Left ventricle myocardium inferior (tissue), 1 donor: ENCODE measurements at regions not wholly inside any gene's neighbourhood (a gene's known extent, or its start where the extent isn't known, plus 50 kb on each side); places are given as distances from the start of the nearest gene placed in this dataset.

Experiments used
- DNase-seq: peaks from one replicate; pipeline ENCODE4 v3.0.0-alpha.2; 2020
- H3K27ac ChIP-seq: fragments of 200-600 bp; replicated peaks from 2 replicates; pipeline ENCODE4 v1.8.0; 2021
- H3K27me3 ChIP-seq: fragments of 200-600 bp; 2 replicates; pipeline ENCODE4 v1.8.0; 2021; ENCODE audit warnings: low read depth
- H3K36me3 ChIP-seq: fragments of 200-600 bp; 2 replicates; pipeline ENCODE4 v1.8.0; 2021
- H3K4me1 ChIP-seq: fragments of 200-600 bp; 2 replicates; pipeline ENCODE4 v1.8.0; 2021
- H3K4me3 ChIP-seq: fragments of 200-600 bp; 2 replicates; pipeline ENCODE4 v1.8.0; 2021; ENCODE audit warnings: mild to moderate bottlenecking, moderate library complexity
- H3K9me3 ChIP-seq: fragments of 200-600 bp; replicated peaks from 2 replicates; pipeline ENCODE4 v1.8.0; 2021
- intact Hi-C: fragments of 100-400 bp; cut with micrococcal nuclease; formaldehyde crosslinking; loops from one replicate; pipeline ENCODE4 v1.11.0; 2022
- TF ChIP-seq, protein P1 (sequence below): fragments of 200-600 bp; IDR thresholded peaks from 2 replicates; pipeline ENCODE4 v1.8.0; 2021; ENCODE audit warnings: antibody characterized with exemption, mild to moderate bottlenecking, borderline replicate concordance
- donor health status: DM: no; HTN: yes; CAD: no; lungs with severe emphysema.

GRCh38 chr20:12453711-12454110, 536.0 kb downstream of the BTBD3 start:
- TF ChIP-seq, protein P1, sequence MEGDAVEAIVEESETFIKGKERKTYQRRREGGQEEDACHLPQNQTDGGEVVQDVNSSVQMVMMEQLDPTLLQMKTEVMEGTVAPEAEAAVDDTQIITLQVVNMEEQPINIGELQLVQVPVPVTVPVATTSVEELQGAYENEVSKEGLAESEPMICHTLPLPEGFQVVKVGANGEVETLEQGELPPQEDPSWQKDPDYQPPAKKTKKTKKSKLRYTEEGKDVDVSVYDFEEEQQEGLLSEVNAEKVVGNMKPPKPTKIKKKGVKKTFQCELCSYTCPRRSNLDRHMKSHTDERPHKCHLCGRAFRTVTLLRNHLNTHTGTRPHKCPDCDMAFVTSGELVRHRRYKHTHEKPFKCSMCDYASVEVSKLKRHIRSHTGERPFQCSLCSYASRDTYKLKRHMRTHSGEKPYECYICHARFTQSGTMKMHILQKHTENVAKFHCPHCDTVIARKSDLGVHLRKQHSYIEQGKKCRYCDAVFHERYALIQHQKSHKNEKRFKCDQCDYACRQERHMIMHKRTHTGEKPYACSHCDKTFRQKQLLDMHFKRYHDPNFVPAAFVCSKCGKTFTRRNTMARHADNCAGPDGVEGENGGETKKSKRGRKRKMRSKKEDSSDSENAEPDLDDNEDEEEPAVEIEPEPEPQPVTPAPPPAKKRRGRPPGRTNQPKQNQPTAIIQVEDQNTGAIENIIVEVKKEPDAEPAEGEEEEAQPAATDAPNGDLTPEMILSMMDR, result no peak
- H3K36me3 ChIP-seq, result no peaks in the 10 kb centered on the region
- intact Hi-C loops, result no loop called here
- H3K27ac ChIP-seq, result no peak overlapping the region
- H3K4me3 ChIP-seq, result no peak overlapping the region
- H3K27me3 ChIP-seq, result no peaks in the 10 kb centered on the region
- DNase-seq, result no peak
- peaks cover 22% of the 10 kb centered on the region for H3K9me3 ChIP-seq
- no peaks in the 10 kb centered on the region for H3K4me1 ChIP-seq

DNA sequence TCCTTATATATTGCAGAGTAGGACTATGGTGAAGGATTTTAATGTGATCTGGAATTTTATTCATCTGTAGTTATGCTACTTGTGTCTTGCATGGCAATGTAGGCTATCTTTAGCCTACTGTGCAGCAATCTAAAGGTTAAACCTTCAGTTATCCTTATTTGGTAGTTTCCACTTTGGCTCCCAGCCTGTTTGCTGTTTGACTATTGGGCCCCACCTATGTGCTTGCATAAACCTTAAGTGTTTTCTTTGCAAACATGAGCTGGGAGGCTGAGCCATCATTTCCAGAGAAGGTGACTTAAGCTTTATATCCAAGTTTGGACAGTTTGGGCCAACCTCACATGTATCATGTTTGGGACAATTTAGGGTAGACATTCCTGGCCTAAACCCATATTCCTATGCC, 537.5 kb downstream of the BTBD3 start:
- TF ChIP-seq, protein P1, result no peak
- H3K27ac ChIP-seq, result no peak overlapping the region
- no peaks in the 10 kb centered on the region for H3K36me3 ChIP-seq
- H3K27me3 ChIP-seq, result no peaks in the 10 kb centered on the region
- H3K4me1 ChIP-seq, result no peaks in the 10 kb centered on the region
- no peak overlapping the region for H3K4me3 ChIP-seq
- intact Hi-C loops, result no loop called here
- peaks cover 14% of the 10 kb centered on the region for H3K9me3 ChIP-seq
- DNase-seq, result no peak

DNA sequence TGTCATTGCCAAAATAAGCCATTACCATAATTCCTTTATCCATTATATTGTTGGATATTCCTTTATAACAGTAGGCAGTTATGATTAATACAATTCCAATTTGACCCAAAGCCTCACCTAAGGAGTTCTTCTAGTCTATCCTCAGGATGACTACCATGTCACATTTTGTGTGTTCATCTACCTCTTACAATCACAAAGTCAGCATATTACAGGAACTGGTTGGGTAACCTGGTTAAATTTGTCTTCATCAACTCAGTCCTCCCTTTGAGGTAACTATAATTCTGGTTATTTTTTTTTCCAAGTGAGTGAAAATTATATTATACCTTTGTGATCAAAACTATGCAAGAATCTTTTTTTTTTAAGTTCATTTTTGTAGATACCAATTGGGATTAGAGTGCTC, 540.5 kb downstream of the BTBD3 start:
- TF ChIP-seq, protein P1, result no peak
- H3K4me3 ChIP-seq, result no peak overlapping the region
- no peaks in the 10 kb centered on the region for H3K36me3 ChIP-seq
- H3K27ac ChIP-seq, result no peak overlapping the region
- intact Hi-C loops, result no loop called here
- no peaks in the 10 kb centered on the region for H3K27me3 ChIP-seq
- no peaks in the 10 kb centered on the region for H3K4me1 ChIP-seq
- DNase-seq, result no peak
- no peaks in the 10 kb centered on the region for H3K9me3 ChIP-seq

DNA sequence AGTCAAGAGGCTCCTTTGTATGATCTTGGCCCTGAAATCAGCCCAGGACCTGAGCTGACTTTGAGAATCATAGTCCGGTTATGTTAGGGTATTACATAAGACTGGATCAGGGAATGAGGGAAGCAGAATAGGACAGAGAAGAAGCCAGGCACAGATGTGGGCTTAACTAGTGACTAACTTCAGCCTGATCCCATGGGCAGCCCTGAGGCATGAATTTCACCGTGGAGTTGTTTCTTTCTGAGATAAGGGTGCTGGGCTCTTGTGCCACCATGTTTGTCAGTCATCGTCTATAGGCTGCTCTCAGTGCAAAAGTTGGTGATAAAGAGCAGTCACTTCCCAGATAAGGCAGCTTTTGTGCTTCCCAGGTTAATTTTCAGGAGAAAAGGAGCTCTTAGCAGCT, 544.7 kb upstream of the SPTLC3 start:
- DNase-seq, result no peak
- Histone ChIP-seq H3K9me3 (no peaks in the 10 kb centered on the region), H3K27me3 (no peaks in the 10 kb centered on the region), H3K4me1 (no peaks in the 10 kb centered on the region), H3K27ac (no peak overlapping the region), H3K4me3 (no peak overlapping the region), H3K36me3 (no peaks in the 10 kb centered on the region)
- intact Hi-C loops, result no loop called here
- TF ChIP-seq, protein P1, result no peak

GRCh38 chr20:12466915-12467314, 541.9 kb upstream of the SPTLC3 start:
- intact Hi-C loops, result no loop called here
- Histone ChIP-seq H3K27me3 (no peaks in the 10 kb centered on the region), H3K9me3 (no peaks in the 10 kb centered on the region), H3K27ac (no peak overlapping the region), H3K4me1 (no peaks in the 10 kb centered on the region), H3K4me3 (no peak overlapping the region), H3K36me3 (no peaks in the 10 kb centered on the region)
- no peak for DNase-seq
- TF ChIP-seq, protein P1, result no peak

- no peak overlapping the region for H3K27ac ChIP-seq
- TF ChIP-seq, protein P1, result no peak
- no peak for DNase-seq
- no peak overlapping the region for H3K4me3 ChIP-seq
- H3K27me3 ChIP-seq, result no peaks in the 10 kb centered on the region
- H3K4me1 ChIP-seq, result no peaks in the 10 kb centered on the region
- intact Hi-C loops, result no loop called here
- no peaks in the 10 kb centered on the region for H3K36me3 ChIP-seq
- no peaks in the 10 kb centered on the region for H3K9me3 ChIP-seq
Observed at GRCh38 chr20:12467758-12468157, 541.0 kb upstream of the SPTLC3 start.
